Dermis microvascular lymphatic vessel endothelial cell (primary cell): ENCODE measurements at regions not wholly inside any gene's neighbourhood (a gene's known extent, or its start where the extent isn't known, plus 50 kb on each side); places are given as distances from the start of the nearest gene placed in this dataset.
"Not testable (repeated sequence)": the region's sequence is repeated elsewhere in the genome, so short reads cannot be mapped to it uniquely, and the experiment has no call there.

Source experiments
- DNase-seq, 2 donors: peaks; one replicate each; pipeline versions ENCODE4 v3.0.0 to v3.0.0-alpha.2; 2010; ENCODE audit warnings: low read depth in 2 of 2

DNA sequence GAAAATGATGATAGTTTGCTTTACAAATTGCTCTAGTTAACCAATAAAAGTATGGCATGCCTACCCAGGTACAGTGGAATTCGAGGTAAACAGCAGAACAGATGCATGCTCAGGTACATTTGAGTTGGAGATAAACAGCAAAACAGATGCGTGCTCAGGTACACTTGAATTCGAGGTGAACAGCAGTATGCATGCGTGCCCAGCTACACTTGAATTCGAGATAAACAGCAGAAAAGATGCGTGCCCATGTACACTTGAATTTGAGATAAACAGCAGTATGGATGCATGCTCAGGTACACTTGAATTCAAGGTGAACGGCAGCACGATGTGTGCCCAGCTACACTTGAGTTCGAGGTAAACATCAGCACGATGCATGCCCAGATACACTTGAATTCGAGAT lies 155.2 kb upstream of the TPTE start:
- not testable (repeated sequence) for DNase-seq

DNA sequence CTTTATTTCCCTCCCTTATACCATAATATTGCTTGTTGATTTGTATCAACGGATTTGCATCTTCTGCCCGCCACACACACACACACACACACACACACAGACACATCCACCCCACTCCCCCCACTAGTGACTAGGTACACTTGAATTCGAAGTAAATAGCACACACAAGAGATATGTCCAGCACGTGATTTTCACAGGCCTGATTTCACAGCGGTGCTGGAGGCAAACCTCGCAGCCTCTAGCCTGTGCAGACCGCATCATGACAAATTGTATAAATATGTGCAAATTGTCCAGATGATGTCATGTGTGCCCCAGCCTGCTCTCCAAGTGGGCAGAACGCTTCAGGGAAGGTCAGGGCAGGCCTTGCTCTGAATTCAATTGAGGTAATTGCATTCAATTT lies 153.8 kb upstream of the TPTE start:
- DNase-seq, result not testable (repeated sequence)

DNA sequence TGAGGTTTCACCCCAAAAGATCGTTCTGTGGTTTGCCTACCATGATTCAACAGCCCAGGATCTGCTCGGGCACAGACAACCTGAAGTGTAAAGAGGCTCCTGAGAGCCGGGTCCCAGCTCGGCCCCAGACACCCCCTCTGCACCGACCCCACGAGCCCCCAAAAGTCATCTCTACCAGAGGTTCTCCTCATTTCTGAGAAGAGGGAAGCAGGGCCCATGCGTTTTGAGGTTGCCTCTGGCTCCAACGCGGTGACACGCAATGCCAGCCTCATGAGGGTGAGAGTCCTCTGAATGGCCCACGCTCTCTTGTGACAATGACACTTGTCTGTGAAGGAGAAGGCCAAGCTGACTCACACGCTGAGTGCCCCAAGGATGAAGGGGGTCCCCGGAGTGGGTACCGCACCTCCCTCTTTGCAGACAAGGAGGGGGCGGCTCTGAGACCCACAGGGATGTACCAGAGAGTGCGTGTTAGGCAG lies 153.0 kb upstream of the TPTE start:
- DNase-seq, result not testable (repeated sequence)

DNA sequence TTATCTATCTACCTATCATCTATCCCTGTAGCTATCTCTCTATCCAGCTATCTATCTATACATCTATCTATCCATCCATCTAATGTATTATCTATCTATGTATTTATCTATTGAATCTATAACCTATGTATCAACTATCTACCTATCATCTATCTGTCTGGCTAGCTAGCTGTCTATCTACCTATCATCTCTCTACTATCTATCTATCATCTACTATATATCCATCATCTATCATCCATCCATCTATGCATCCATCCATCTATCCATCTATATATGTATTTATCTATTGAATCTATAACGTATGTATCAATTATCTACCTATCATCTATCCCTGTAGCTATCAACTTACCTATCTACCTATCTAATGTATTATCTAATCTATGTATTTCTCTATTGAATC lies 152.1 kb upstream of the TPTE start:
- DNase-seq, result not testable (repeated sequence)

GRCh38 chr21:10377758-10378157 lies 143.6 kb upstream of the TPTE start:
- not testable (repeated sequence) for DNase-seq

DNA sequence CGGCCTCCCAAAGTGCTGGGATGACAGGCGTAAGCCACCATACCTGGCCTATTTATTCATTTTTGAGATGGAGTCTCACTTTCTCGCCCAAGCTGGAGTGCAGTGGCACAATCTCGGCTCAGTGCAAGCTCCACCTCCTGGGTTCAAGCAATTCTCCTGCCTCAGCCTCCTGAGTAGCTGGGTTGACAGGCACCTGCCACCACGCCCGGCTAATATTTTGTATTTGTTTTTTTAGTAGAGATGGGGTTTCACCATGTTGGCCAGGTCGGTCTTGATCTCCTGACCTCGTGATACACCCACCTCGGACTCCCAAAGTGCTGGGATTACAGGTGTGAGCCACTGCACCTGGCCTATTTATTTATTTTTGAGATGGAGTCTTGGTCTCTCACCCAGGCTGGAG lies 141.6 kb upstream of the TPTE start:
- DNase-seq, result not testable (repeated sequence)

DNA sequence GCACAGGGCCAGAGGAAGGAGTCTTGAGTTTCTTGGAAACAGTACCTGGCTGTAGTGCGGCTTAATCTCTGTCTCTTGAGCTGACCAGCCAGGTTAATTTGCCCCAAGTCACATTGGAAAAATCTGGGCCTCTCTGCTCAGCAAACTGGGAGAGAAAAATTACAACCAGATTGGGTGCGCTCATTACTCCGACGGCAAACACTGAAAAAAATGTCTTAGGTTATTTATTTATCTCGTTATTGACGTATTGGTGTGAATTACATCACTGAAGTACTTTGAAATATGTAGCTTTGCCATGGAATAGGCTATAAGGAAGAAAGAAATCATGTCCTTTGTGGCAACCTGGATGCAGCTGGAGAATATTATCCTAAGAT lies 139.7 kb upstream of the TPTE start:
- DNase-seq, result not testable (repeated sequence)

- not testable (repeated sequence) for DNase-seq
Measured at GRCh38 chr21:10382135-10382534, 139.2 kb upstream of the TPTE start.

GRCh38 chr21:10382580-10382979 lies 138.8 kb upstream of the TPTE start:
- not testable (repeated sequence) for DNase-seq

DNA sequence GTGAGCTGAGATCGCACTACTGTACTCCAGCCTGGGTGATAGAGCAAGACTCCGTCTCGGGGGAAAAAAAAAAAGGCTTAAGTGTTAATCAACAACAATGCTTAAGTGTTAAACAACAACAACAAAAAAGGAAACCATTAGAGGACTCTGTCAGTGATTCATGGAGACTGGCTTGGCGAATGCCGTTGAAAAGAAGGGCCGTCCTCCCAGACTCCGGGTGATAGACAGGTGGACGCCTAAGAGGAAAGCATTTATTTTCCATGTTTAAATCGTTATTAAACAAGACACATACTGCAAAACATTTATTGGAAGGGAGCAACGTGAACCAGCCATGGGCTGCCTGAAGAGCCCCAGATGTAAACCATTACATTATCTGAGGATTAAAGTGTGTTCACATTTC lies 137.8 kb upstream of the TPTE start:
- not testable (repeated sequence) for DNase-seq

DNA sequence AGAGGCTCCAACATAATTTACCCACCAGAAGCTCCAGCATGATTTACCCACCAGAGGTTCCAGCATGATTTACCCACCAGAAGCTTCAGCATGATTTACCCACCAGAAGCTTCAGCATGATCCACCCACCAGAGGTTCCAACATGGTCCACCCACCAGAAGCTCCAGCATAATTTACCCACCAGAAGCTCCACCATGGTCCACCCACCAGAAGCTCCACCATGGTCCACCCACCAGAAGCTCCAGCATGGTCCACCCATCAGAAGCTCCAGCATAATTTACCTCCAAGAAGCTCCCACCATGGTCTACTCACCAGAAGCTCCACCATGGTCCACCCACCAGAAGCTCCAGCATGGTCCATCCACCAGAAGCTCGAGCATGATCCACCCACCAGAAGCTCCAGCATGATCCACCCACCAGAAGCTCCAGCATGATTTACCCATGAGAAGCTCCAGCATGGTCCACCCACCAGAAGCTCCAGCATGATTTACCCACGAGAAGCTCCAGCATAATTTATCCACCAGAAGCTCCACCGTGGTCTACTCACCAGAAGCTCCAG lies 137.0 kb upstream of the TPTE start:
- not testable (repeated sequence) for DNase-seq

DNA sequence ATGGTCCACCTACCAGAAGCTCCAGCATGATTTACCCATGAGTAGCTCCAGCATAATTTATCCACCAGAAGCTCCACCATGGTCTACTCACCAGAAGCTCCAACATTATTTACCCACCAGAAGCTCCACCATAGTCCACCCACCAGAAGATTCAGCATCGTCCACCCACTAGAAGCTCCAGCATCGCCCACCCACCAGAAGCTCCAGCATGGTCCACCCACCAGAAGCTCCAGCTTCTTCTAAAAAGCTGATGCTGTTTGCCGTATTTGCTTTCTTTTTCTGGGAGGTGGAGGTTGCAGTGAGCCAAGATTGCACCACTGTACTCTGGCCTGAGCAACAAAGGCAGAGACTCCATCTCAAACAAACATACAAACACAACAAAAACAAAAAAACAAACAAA lies 136.2 kb upstream of the TPTE start:
- DNase-seq, result not testable (repeated sequence)

DNA sequence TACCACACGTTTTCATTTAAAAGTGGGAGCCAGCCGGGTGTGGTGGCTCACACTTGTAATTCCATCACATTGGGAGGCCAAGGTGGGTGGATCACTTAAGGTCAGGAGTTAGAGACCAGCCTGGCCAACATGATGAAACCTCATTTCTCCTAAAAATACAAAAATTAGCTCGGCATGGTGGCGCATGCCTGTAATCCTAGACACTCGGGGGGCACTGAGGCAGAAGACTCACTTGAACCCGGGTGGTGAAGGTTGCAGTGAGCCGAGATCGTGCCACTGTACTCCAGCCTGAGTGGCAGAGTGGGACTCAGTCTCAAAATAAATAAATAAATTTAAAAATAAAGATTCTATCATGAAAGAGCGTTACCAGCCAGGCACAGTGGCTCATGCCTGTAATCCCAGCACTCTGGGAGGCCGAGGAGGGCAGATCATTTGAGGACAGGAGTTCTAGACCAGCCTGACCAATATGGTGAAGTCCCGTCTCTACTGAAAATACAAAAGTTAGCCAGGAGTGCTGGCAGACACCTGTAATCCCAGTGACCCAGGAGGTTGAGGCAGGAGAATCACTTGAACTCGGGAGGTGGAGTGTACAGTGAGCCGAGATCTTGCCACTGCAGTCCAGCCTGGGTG lies 135.4 kb upstream of the TPTE start:
- not testable (repeated sequence) for DNase-seq

DNA sequence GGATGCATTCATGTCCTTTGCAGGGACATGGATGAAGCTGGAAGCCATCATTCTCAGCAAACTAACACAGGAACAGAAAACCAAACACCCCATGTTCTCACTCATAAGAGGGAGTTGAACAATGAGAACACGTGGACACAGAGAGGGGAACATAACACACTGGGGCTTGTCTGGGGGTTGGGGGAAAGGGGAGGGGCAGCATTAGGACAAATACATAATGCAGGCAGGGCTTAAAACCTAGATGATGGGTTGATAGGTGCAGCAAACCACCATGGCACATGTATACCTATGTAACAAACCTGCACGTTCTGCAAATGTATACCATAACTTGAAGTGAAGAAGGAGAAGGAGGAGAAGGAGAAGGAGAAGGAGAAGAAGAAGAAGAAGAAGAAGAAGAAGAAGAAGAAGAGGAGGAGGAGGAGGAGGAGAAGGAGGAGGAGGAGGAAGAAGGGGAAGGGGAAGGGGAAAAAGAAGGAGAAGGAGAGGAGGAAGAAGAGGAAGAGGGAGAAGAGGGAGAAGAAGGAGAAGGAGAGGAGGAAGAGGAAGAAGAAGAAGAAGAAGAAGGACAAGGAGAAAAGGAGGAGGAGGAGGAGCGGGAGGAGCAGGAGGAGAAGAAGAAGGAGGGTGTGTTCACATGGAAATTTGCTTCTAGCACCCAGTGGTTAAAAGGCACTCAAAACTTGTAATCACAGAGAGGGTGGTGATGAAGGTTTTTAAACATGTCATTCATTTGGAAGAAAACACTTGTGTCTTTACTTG lies 133.5 kb upstream of the TPTE start:
- DNase-seq, result not testable (repeated sequence)

GRCh38 chr21:10388625-10389024 lies 132.8 kb upstream of the TPTE start:
- DNase-seq, result not testable (repeated sequence)

- not testable (repeated sequence) for DNase-seq
Measured at GRCh38 chr21:10392301-10392700, 129.1 kb upstream of the TPTE start.

- DNase-seq, result not testable (repeated sequence)
Measured at GRCh38 chr21:10395963-10396362, 125.4 kb upstream of the TPTE start.

DNA sequence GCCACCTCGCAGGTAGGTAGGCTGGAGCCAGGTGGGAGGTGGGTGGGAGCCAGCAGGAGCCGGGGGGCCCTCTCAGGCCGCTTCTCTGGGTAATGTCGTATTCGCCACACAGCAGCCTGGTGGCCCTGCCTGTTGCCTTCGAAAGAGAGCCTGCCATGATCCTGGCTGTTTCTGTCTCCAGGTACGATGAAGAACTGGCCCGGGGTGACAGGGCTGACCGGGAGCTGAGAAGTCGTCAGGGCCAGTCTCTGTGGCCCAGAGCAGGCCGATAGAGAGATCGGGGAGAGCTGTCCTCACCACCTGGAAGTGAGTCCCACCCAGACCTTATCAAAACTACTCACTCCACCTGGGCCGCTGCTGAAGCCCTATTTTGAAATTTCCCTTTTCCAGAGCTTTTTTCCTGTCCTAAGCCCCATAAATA lies 123.9 kb upstream of the TPTE start:
- DNase-seq, result not testable (repeated sequence)

DNA sequence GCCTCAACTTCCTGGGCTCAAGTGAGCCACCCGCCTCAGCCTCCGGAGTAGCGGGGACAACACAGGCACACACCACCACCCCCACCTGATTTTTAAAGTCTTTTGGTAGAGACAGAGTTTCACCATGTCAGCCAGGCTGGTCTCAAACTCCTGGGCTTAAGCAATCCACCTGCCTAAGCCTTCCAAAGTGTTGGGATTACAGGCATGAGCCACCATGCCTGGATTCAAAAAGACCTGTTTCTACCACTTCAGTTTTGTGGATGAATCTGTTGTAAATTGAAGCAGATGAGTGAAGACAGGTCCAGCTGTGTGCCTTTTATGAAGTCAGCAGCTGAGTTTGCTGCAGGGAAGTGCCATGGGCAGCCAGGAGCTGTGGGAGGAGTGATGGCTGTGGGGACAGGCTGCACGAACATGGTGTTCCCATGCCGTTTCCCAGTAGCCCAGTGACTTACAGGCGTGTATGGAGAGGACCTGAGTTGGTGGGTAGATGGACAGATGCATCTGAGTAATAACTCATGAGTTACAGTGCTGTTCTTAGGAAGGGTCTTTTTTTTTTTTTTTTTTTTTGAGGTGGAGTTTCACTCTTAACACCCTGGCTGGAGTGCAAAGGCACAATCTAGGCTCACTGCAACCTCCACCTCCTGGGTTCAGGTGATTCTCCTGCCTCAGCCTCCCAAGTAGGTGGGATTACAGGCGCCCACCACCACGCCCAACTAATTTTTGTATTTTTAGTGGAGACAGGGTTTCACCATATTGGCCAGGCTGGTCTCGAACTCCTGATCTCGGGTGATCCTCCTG lies 122.5 kb upstream of the TPTE start:
- DNase-seq, result not testable (repeated sequence)

DNA sequence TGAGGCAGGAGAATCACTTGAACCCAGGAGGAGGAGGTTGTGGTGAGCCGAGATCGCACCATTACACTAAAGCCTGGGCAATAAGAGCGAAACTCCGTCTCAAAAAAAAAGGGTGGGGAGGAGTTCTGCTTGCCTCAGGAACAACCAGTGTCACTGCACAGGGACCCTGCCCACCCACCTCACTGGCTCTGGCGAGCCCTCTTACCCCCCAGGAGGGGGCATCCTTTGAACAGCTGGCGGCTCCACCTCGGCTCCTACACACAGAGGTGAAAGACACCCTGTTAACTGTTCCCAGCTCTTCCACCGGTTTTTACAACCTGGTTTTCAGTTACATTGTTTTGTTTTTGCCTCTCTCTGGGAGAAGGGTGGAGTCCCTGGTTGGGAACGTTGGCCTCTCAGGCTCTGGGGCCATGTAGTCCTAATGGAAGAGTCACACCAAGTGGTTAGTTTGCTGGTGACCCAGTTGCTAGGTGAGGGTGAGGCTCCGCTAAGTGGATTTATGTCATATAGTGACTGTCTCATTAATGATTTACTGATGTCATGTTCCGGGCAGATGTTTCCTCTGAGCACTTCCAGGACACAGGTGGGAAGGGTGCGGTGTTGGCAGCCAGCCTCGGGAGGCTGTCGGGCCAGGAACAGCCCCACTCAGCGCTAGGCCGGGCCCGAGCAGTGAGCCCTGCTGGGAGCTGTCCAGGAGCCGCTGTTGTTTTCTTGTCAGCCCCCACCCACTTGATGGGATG lies 120.6 kb upstream of the TPTE start:
- not testable (repeated sequence) for DNase-seq

GRCh38 chr21:10402461-10402860 lies 118.9 kb upstream of the TPTE start:
- DNase-seq, result not testable (repeated sequence)
